HEK293 (cell line): ENCODE measurements at regions not wholly inside any gene's neighbourhood (a gene's known extent, or its start where the extent isn't known, plus 50 kb on each side); places are given as distances from the start of the nearest gene placed in this dataset.

Experiments
- CTCF ChIA-PET: fragments of 350-600 bp; formaldehyde crosslinking; extraction: SDS; loops from one replicate; lab custom pipeline; 2021; ENCODE audit warnings: antibody characterized with exemption; lab: Yijun Ruan, JAX
- POLR2A ChIA-PET: fragments of 300-600 bp; formaldehyde crosslinking; extraction: SDS; loops from one replicate; lab custom pipeline; 2020; ENCODE audit warnings: antibody characterized with exemption, inconsistent platforms; lab: Yijun Ruan, JAX
- H3K27ac ChIP-seq: fragments of 200-500 bp; sonication (Bioruptor generic); 2 replicates; pipeline ENCODE4 v1.5.1; 2014; ENCODE audit warnings: low read depth, low read length, control low read depth, inconsistent platforms; ENCODE audit errors: extremely low read depth
- H3K36me3 ChIP-seq, 2 experiments: fragments of 200-500 bp in 1 of 2; sonication (Bioruptor generic) in 1 of 2; 1 replicate in 1 of 2; 2 replicates in 1 of 2; pipeline ENCODE4 v1.5.1; 2014 to 2017; ENCODE audit warnings: inconsistent platforms in 2 of 2, low read length in 2 of 2; ENCODE audit not compliant: control insufficient read depth in 2 of 2, insufficient read depth in 1 of 2
- H3K4me1 ChIP-seq: fragments of 200-500 bp; sonication (Bioruptor generic); 2 replicates; pipeline ENCODE4 v1.5.1; 2014; ENCODE audit warnings: mild to moderate bottlenecking, low read length, inconsistent platforms; ENCODE audit not compliant: control insufficient read depth, insufficient read depth
- H3K4me3 ChIP-seq: 2 replicates; pipeline ENCODE4 v1.5.1; 2011; ENCODE audit warnings: low read depth, mild to moderate bottlenecking, control low read depth, low read length, moderate library complexity
- H3K9me3 ChIP-seq: fragments of 200-500 bp; sonication (Bioruptor generic); 2 replicates; pipeline ENCODE4 v1.5.1; 2014; ENCODE audit warnings: low read depth, low read length, inconsistent platforms; ENCODE audit not compliant: control insufficient read depth, insufficient read depth
- EGR2 ChIP-seq: fragments of 450-650 bp; formaldehyde crosslinking; IDR thresholded peaks from 2 replicates; pipeline ENCODE4 v1.5.1; 2016; ENCODE audit warnings: low read depth, missing biosample characterization, missing genetic modification characterization
- GLIS1 ChIP-seq: fragments of 450-650 bp; formaldehyde crosslinking; IDR thresholded peaks from 2 replicates; pipeline ENCODE4 v1.5.1; 2016; ENCODE audit warnings: missing biosample characterization, missing genetic modification characterization
- GLIS2 ChIP-seq: fragments of 450-650 bp; formaldehyde crosslinking; IDR thresholded peaks from 2 replicates; pipeline ENCODE4 v1.5.1; 2016; ENCODE audit warnings: missing biosample characterization, missing genetic modification characterization
- HOXC10 ChIP-seq: sonication (generic); formaldehyde crosslinking; IDR thresholded peaks from 2 replicates; pipeline ENCODE4 v1.8.1; 2023; ENCODE audit warnings: mild to moderate bottlenecking, missing genetic modification reagents
- KLF16 ChIP-seq: fragments of 450-650 bp; formaldehyde crosslinking; IDR thresholded peaks from 2 replicates; pipeline ENCODE4 v1.5.1; 2017; ENCODE audit warnings: missing biosample characterization, missing genetic modification characterization
- MYNN ChIP-seq: fragments of 450-650 bp; formaldehyde crosslinking; IDR thresholded peaks from 2 replicates; pipeline ENCODE4 v1.5.1; 2016; ENCODE audit warnings: missing biosample characterization, missing genetic modification characterization, borderline replicate concordance
- PBX3 ChIP-seq: sonication (generic); formaldehyde crosslinking; IDR thresholded peaks from 2 replicates; pipeline ENCODE4 v1.8.1; 2022; ENCODE audit warnings: mild to moderate bottlenecking, moderate library complexity, missing genetic modification reagents
- RBAK ChIP-seq: fragments of 450-650 bp; formaldehyde crosslinking; IDR thresholded peaks from 2 replicates; pipeline ENCODE4 v1.5.1; 2016; ENCODE audit warnings: missing biosample characterization, missing genetic modification characterization
- SP2 ChIP-seq: fragments of 450-650 bp; formaldehyde crosslinking; IDR thresholded peaks from 2 replicates; pipeline ENCODE4 v1.5.1; 2016; ENCODE audit warnings: missing biosample characterization, missing genetic modification characterization
- ZBTB17 ChIP-seq: fragments of 450-650 bp; formaldehyde crosslinking; IDR thresholded peaks from 2 replicates; pipeline ENCODE4 v1.5.1; 2016; ENCODE audit warnings: missing biosample characterization, missing genetic modification characterization
- ZNF10 ChIP-seq: fragments of 450-650 bp; formaldehyde crosslinking; IDR thresholded peaks from 2 replicates; pipeline ENCODE4 v1.5.1; 2017; ENCODE audit warnings: missing biosample characterization, missing genetic modification characterization
- ZNF138 ChIP-seq: fragments of 450-650 bp; formaldehyde crosslinking; IDR thresholded peaks from 2 replicates; pipeline ENCODE4 v1.5.1; 2016; ENCODE audit warnings: missing biosample characterization, missing genetic modification characterization, borderline replicate concordance
- ZNF146 ChIP-seq: fragments of 450-650 bp; formaldehyde crosslinking; IDR thresholded peaks from 2 replicates; pipeline ENCODE4 v1.5.1; 2016; ENCODE audit warnings: missing biosample characterization, missing genetic modification characterization
- ZNF16 ChIP-seq: fragments of 450-650 bp; formaldehyde crosslinking; IDR thresholded peaks from 2 replicates; pipeline ENCODE4 v1.5.1; 2016; ENCODE audit warnings: low read depth, missing biosample characterization, missing genetic modification characterization
- ZNF366 ChIP-seq: fragments of 450-650 bp; formaldehyde crosslinking; conservative IDR thresholded peaks from 2 replicates; pipeline ENCODE4 v1.5.1; 2016; ENCODE audit warnings: missing biosample characterization, missing genetic modification characterization
- ZNF37A ChIP-seq: fragments of 450-650 bp; IDR thresholded peaks from 2 replicates; pipeline ENCODE4 v1.5.1; 2018; ENCODE audit warnings: missing biosample characterization, missing genetic modification characterization
- ZNF473 ChIP-seq: fragments of 450-650 bp; formaldehyde crosslinking; IDR thresholded peaks from 2 replicates; pipeline ENCODE4 v1.5.1; 2017; ENCODE audit warnings: missing biosample characterization, missing genetic modification characterization
- ZNF510 ChIP-seq: fragments of 450-650 bp; formaldehyde crosslinking; IDR thresholded peaks from 2 replicates; pipeline ENCODE4 v1.5.1; 2018; ENCODE audit warnings: mild to moderate bottlenecking, missing genetic modification characterization, missing biosample characterization; ENCODE audit not compliant: insufficient replicate concordance
- ZNF548 ChIP-seq: fragments of 450-650 bp; formaldehyde crosslinking; IDR thresholded peaks from 2 replicates; pipeline ENCODE4 v1.5.1; 2016; ENCODE audit warnings: missing biosample characterization, missing genetic modification characterization
- ZNF768 ChIP-seq: fragments of 450-650 bp; formaldehyde crosslinking; IDR thresholded peaks from 2 replicates; pipeline ENCODE4 v1.5.1; 2018; ENCODE audit warnings: missing biosample characterization, mild to moderate bottlenecking, missing genetic modification characterization
- ZSCAN4 ChIP-seq: fragments of 450-650 bp; formaldehyde crosslinking; IDR thresholded peaks from 2 replicates; pipeline ENCODE4 v1.5.1; 2017; ENCODE audit warnings: missing biosample characterization, missing genetic modification characterization
- TF ChIP-seq, protein P1 (sequence below): fragments of 450-650 bp; formaldehyde crosslinking; IDR thresholded peaks from 2 replicates; pipeline ENCODE4 v1.5.1; 2016; ENCODE audit warnings: missing biosample characterization, missing genetic modification characterization
- TF ChIP-seq, protein P2 (sequence below): fragments of 450-650 bp; formaldehyde crosslinking; IDR thresholded peaks from 2 replicates; pipeline ENCODE4 v1.5.1; 2016; ENCODE audit warnings: missing biosample characterization, missing genetic modification characterization, borderline replicate concordance

GRCh38 chr4:31998807-31999206, 1278.6 kb downstream of the PCDH7 start:
- CTCF ChIA-PET: no interaction called here
- Histone ChIP-seq H3K9me3 (no peaks in the 10 kb centered on the region), H3K36me3 (no peaks in the 10 kb centered on the region), H3K27ac (no peak overlapping the region), H3K4me3 (no peak overlapping the region), H3K4me1 (no peaks in the 10 kb centered on the region)
- no peak for TF ChIP-seq ZNF146 (tag by site-specific recombination)
- TF ChIP-seq ZNF366 (tag by site-specific recombination): no peak
- TF ChIP-seq GLIS1 (tag by site-specific recombination): no peak
- no peak for TF ChIP-seq ZNF16 (tag by site-specific recombination)
- peak; percentile 49; the same call in 1 of the 2 replicates for TF ChIP-seq ZBTB17
- TF ChIP-seq ZSCAN4 (tag by site-specific recombination): peak; percentile 94
- no peak for TF ChIP-seq ZNF473 (tag by site-specific recombination)
- TF ChIP-seq ZNF768 (tag by site-specific recombination): no peak
- POLR2A ChIA-PET: no interaction called here

DNA sequence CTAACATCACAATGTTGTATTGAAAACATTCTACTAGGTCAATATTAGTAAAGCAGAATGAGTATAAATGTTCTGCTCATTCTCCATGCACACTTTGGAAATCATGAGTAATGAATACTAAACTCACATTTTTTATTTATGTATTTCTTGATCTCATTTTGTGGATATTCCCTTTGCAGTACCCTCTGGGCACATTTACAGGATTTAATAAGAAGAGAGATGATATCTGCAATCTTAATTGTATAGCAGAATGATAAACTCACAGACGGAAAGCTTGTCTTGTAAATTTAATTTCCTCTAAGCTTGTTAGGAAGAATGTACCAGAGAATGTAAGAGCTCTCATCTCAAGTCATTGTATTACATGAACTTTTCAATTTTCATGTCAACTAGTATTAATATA, 1279.7 kb downstream of the PCDH7 start:
- POLR2A ChIA-PET: no interaction called here
- no peak for TF ChIP-seq SP2
- no peak for TF ChIP-seq MYNN (tag by site-specific recombination)
- TF ChIP-seq ZNF138: no peak
- no peak for TF ChIP-seq RBAK (tag by site-specific recombination)
- TF ChIP-seq PBX3 (CRISPR knock-in tag): no peak
- no peak for TF ChIP-seq EGR2 (tag by site-specific recombination)
- TF ChIP-seq ZSCAN4 (tag by site-specific recombination): no peak
- no peak for TF ChIP-seq ZNF510 (tag by site-specific recombination)
- TF ChIP-seq, protein P1, sequence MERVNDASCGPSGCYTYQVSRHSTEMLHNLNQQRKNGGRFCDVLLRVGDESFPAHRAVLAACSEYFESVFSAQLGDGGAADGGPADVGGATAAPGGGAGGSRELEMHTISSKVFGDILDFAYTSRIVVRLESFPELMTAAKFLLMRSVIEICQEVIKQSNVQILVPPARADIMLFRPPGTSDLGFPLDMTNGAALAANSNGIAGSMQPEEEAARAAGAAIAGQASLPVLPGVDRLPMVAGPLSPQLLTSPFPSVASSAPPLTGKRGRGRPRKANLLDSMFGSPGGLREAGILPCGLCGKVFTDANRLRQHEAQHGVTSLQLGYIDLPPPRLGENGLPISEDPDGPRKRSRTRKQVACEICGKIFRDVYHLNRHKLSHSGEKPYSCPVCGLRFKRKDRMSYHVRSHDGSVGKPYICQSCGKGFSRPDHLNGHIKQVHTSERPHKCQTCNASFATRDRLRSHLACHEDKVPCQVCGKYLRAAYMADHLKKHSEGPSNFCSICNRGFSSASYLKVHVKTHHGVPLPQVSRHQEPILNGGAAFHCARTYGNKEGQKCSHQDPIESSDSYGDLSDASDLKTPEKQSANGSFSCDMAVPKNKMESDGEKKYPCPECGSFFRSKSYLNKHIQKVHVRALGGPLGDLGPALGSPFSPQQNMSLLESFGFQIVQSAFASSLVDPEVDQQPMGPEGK (tag by site-specific recombination): no peak
- no peak for TF ChIP-seq ZNF548 (tag by site-specific recombination)
- no peak for TF ChIP-seq KLF16
- no peak for TF ChIP-seq ZNF37A (tag by site-specific recombination)
- TF ChIP-seq HOXC10: no peak
- no peak for TF ChIP-seq ZNF10 (tag by site-specific recombination)
- TF ChIP-seq GLIS2 (tag by site-specific recombination): no peak
- TF ChIP-seq, protein P2, sequence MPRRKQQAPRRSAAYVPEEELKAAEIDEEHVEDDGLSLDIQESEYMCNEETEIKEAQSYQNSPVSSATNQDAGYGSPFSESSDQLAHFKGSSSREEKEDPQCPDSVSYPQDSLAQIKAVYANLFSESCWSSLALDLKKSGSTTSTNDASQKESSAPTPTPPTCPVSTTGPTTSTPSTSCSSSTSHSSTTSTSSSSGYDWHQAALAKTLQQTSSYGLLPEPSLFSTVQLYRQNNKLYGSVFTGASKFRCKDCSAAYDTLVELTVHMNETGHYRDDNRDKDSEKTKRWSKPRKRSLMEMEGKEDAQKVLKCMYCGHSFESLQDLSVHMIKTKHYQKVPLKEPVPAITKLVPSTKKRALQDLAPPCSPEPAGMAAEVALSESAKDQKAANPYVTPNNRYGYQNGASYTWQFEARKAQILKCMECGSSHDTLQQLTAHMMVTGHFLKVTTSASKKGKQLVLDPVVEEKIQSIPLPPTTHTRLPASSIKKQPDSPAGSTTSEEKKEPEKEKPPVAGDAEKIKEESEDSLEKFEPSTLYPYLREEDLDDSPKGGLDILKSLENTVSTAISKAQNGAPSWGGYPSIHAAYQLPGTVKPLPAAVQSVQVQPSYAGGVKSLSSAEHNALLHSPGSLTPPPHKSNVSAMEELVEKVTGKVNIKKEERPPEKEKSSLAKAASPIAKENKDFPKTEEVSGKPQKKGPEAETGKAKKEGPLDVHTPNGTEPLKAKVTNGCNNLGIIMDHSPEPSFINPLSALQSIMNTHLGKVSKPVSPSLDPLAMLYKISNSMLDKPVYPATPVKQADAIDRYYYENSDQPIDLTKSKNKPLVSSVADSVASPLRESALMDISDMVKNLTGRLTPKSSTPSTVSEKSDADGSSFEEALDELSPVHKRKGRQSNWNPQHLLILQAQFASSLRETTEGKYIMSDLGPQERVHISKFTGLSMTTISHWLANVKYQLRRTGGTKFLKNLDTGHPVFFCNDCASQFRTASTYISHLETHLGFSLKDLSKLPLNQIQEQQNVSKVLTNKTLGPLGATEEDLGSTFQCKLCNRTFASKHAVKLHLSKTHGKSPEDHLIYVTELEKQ (tag by site-specific recombination): no peak
- TF ChIP-seq, all 188 proteins: peak for 0
- H3K4me1 ChIP-seq: no peaks in the 10 kb centered on the region
- no peak overlapping the region for H3K27ac ChIP-seq
- no peaks in the 10 kb centered on the region for H3K9me3 ChIP-seq
- CTCF ChIA-PET: no interaction called here
- H3K4me3 ChIP-seq: no peak overlapping the region
- no peaks in the 10 kb centered on the region for H3K36me3 ChIP-seq
